ENCODE measurements at regions not wholly inside any gene's neighbourhood (a gene's known extent, or its start where the extent isn't known, plus 50 kb on each side); places are given as distances from the start of the nearest gene placed in this dataset.
A peak's percentile ranks its signal among the peaks of the same experiment; 100 is the strongest.

- dilution Hi-C loops (cut with MboI; ENCODE audit: extremely low pct_ligation_motif_present, low sequenced_read_pairs): no loop called here
- H3K9me1 ChIP-seq (ENCODE audit: control insufficient read depth, extremely low read depth, insufficient read depth, low read length): no peaks in the 10 kb centered on the region
- no peaks in the 10 kb centered on the region for H3K79me2 ChIP-seq (ENCODE audit: control insufficient read depth, insufficient read depth, low read length)
- H3K36me3 ChIP-seq (ENCODE audit: control insufficient read depth in 2 of 2, extremely low read depth in 1 of 2, insufficient read depth in 2 of 2, low read length in 2 of 2): no peaks in the 10 kb centered on the region
- no peaks in the 10 kb centered on the region for H3K27me3 ChIP-seq (ENCODE audit: control insufficient read depth, extremely low read depth, insufficient read depth, low read length)
- H3K4me2 ChIP-seq (ENCODE audit: control insufficient read depth, extremely low read depth, insufficient read depth, low read depth, low read length): no peak overlapping the region
- DNase-seq (ENCODE audit: low read depth, low spot score): no peak
- H3K9ac ChIP-seq (ENCODE audit: control insufficient read depth, extremely low read depth, insufficient read depth, low read length): no peak overlapping the region
- no peaks in the 10 kb centered on the region for H4K20me1 ChIP-seq (ENCODE audit: control insufficient read depth, extremely low read depth, insufficient read depth, low read length)
- no peak for FAIRE-seq
- H3K4me3 ChIP-seq (ENCODE audit: control insufficient read depth in 2 of 3, extremely low read depth in 1 of 3, insufficient read depth in 2 of 3, low read depth in 1 of 3, low read length in 3 of 3): no peak overlapping the region
- H2AFZ ChIP-seq (ENCODE audit: control insufficient read depth, low read length): no peak overlapping the region
- H3K4me1 ChIP-seq (ENCODE audit: control insufficient read depth, extremely low read depth, insufficient read depth, low read length): peaks cover under 1% of the 10 kb centered on the region
- H3K27ac ChIP-seq (ENCODE audit: control insufficient read depth, insufficient read depth, low read length): no peak overlapping the region
- H3K9me3 ChIP-seq (ENCODE audit: control insufficient read depth, low read depth, low read length): no peaks in the 10 kb centered on the region
- TF ChIP-seq EZH2 (IDR thresholded peaks at IDR 0.05; ENCODE audit: low read length) (no peak), CTCF (optimal IDR thresholded peaks at IDR 0.05 in 1 of 3, IDR thresholded peaks at IDR 0.05 in 1 of 3, conservative IDR thresholded peaks at IDR 0.05 in 1 of 3; ENCODE audit: extremely low read depth in 1 of 3, insufficient read depth in 2 of 3, low read length in 3 of 3) (no peak)
These were observed 59.7 kb upstream of the MAX start for GRCh38 chr14:65162031-65162430.

- Histone ChIP-seq H3K9me3 (ENCODE audit: control insufficient read depth, low read depth, low read length) (no peaks in the 10 kb centered on the region), H2AFZ (ENCODE audit: control insufficient read depth, low read length) (no peak overlapping the region), H3K4me2 (ENCODE audit: control insufficient read depth, extremely low read depth, insufficient read depth, low read depth, low read length) (no peak overlapping the region), H3K9me1 (ENCODE audit: control insufficient read depth, extremely low read depth, insufficient read depth, low read length) (no peaks in the 10 kb centered on the region), H3K4me3 (ENCODE audit: control insufficient read depth in 2 of 3, extremely low read depth in 1 of 3, insufficient read depth in 2 of 3, low read depth in 1 of 3, low read length in 3 of 3) (no peak overlapping the region), H4K20me1 (ENCODE audit: control insufficient read depth, extremely low read depth, insufficient read depth, low read length) (no peaks in the 10 kb centered on the region), H3K9ac (ENCODE audit: control insufficient read depth, extremely low read depth, insufficient read depth, low read length) (no peak overlapping the region), H3K36me3 (ENCODE audit: control insufficient read depth in 2 of 2, extremely low read depth in 1 of 2, insufficient read depth in 2 of 2, low read length in 2 of 2) (no peaks in the 10 kb centered on the region), H3K79me2 (ENCODE audit: control insufficient read depth, insufficient read depth, low read length) (no peaks in the 10 kb centered on the region), H3K27me3 (ENCODE audit: control insufficient read depth, extremely low read depth, insufficient read depth, low read length) (no peaks in the 10 kb centered on the region), H3K4me1 (ENCODE audit: control insufficient read depth, extremely low read depth, insufficient read depth, low read length) (no peaks in the 10 kb centered on the region), H3K27ac (ENCODE audit: control insufficient read depth, insufficient read depth, low read length) (no peak overlapping the region)
- dilution Hi-C loops (cut with MboI; ENCODE audit: extremely low pct_ligation_motif_present, low sequenced_read_pairs): no loop called here
- no peak for FAIRE-seq
- DNase-seq (ENCODE audit: low read depth, low spot score): no peak
- TF ChIP-seq CTCF (optimal IDR thresholded peaks at IDR 0.05 in 1 of 3, IDR thresholded peaks at IDR 0.05 in 1 of 3, conservative IDR thresholded peaks at IDR 0.05 in 1 of 3; ENCODE audit: extremely low read depth in 1 of 3, insufficient read depth in 2 of 3, low read length in 3 of 3) (peak in 2 of 3 experiments; percentile 36 to 54), EZH2 (IDR thresholded peaks at IDR 0.05; ENCODE audit: low read length) (no peak)
These were observed 61.9 kb upstream of the MAX start for GRCh38 chr14:65164068-65164824.

All from keratinocyte (primary cell).